ENCODE measurements at regions not wholly inside any gene's neighbourhood (a gene's known extent, or its start where the extent isn't known, plus 50 kb on each side); places are given as distances from the start of the nearest gene placed in this dataset.

DNA sequence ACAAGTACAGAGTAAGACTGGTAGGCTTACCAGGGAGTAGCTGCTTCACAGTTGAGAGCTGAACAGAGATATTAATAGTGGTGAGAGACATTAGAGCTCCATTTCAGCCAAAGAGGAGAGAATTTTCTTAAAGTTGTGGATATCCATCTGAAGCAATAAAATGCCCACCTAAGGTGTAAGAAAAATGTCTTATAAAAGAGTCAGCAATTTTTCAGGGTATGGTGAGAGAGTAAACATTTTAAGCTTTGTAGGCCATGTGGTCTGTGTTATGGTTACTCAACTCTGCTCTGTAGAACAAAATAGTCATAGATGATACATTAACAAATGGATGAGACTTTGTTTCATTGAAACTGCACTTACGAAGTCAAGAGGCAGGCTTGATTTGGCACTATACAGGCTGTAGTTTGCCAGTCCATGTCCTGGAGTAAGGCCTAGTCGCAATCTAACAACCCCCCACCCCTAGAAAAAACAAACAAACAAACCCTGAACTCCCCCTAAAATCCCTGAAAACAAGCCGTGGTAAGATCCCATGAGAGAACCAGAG lies 945.4 kb upstream of the SEMA6A start:
- H3K36me3 ChIP-seq (ENCODE audit: control insufficient read depth, low read depth, low read length), result no peaks in the 10 kb centered on the region
- no peak overlapping the region for H3K4me3 ChIP-seq (ENCODE audit: low read length)
- peaks cover 10% of the 10 kb centered on the region for H3K9me3 ChIP-seq (ENCODE audit: control insufficient read depth, low read depth, low read length)
- no peaks in the 10 kb centered on the region for H3K4me1 ChIP-seq (ENCODE audit: control insufficient read depth, low read depth, low read length)
- no peak overlapping the region for H3K9ac ChIP-seq (ENCODE audit: low read length)
- H3K27me3 ChIP-seq (ENCODE audit: control insufficient read depth, insufficient read depth, low read length), result no peaks in the 10 kb centered on the region
- no peak overlapping the region for H3K27ac ChIP-seq (ENCODE audit: low read length)

DNA sequence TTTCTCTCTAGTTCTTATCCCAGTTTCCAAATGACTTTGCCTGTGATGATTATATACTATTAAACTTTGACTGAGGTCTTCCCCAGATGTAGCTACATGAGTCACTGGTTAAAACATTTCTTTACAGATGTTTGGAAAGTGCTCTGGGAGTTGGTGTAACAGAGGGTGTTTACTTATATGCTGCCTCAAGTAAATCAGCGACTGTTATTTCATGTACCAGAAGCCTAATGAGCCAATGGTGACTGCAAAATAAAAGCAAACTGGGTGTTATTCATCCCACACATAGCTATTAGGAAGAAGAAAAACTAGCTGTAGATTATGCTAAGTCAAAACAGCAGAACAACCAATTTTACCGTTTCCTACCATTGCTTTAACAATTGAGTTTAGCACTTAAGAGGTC lies 929.7 kb upstream of the SEMA6A start:
- Histone ChIP-seq H3K27me3 (ENCODE audit: control insufficient read depth, insufficient read depth, low read length) (no peaks in the 10 kb centered on the region), H3K4me3 (ENCODE audit: low read length) (no peak overlapping the region), H3K9me3 (ENCODE audit: control insufficient read depth, low read depth, low read length) (no peaks in the 10 kb centered on the region), H3K4me1 (ENCODE audit: control insufficient read depth, low read depth, low read length) (no peaks in the 10 kb centered on the region), H3K27ac (ENCODE audit: low read length) (no peak overlapping the region), H3K36me3 (ENCODE audit: control insufficient read depth, low read depth, low read length) (no peaks in the 10 kb centered on the region), H3K9ac (ENCODE audit: low read length) (no peak overlapping the region)

DNA sequence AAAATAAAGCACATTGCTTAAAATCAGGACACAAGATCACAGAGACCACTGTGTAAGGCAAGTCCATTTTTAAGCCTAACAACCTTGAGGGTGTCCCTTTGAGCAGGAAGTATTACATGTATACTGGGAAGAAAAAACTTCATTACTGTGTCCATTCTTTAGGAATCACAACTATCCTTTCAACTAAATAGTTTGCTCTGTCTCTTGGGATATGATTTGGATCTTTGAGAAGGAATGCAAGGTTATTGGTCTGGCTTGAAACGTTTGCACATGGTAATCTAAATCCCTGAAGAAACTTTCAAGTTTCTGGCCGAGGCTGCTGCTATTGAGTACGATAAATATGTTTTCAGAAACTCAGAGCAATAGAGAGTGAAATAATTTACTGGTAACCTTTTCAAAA lies 923.0 kb upstream of the SEMA6A start:
- Histone ChIP-seq H3K27ac (ENCODE audit: low read length) (no peak overlapping the region), H3K27me3 (ENCODE audit: control insufficient read depth, insufficient read depth, low read length) (no peaks in the 10 kb centered on the region), H3K4me3 (ENCODE audit: low read length) (no peak overlapping the region), H3K9ac (ENCODE audit: low read length) (no peak overlapping the region), H3K36me3 (ENCODE audit: control insufficient read depth, low read depth, low read length) (no peaks in the 10 kb centered on the region), H3K4me1 (ENCODE audit: control insufficient read depth, low read depth, low read length) (no peaks in the 10 kb centered on the region), H3K9me3 (ENCODE audit: control insufficient read depth, low read depth, low read length) (no peaks in the 10 kb centered on the region)

DNA sequence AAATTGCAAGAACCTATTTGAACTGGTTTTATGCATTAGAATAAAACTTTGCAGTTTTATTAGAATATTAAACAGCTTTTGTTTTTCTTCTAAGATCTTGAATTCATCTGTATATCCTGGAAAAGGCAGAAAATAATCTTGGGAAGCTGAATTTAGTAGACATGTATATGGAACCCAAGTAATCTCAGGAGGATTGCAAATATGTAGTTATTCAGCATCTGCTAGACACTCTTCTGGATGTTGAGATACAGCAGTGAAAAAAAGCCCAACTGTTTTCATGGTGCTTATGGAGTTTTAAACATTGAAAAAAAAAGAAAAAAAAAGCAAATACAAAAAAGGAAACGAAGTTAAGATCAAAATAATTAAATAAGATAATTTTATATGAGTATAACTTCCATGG lies 922.2 kb upstream of the SEMA6A start:
- Histone ChIP-seq H3K9me3 (ENCODE audit: control insufficient read depth, low read depth, low read length) (no peaks in the 10 kb centered on the region), H3K27me3 (ENCODE audit: control insufficient read depth, insufficient read depth, low read length) (no peaks in the 10 kb centered on the region), H3K36me3 (ENCODE audit: control insufficient read depth, low read depth, low read length) (no peaks in the 10 kb centered on the region), H3K27ac (ENCODE audit: low read length) (no peak overlapping the region), H3K9ac (ENCODE audit: low read length) (no peak overlapping the region), H3K4me3 (ENCODE audit: low read length) (no peak overlapping the region), H3K4me1 (ENCODE audit: control insufficient read depth, low read depth, low read length) (no peaks in the 10 kb centered on the region)

DNA sequence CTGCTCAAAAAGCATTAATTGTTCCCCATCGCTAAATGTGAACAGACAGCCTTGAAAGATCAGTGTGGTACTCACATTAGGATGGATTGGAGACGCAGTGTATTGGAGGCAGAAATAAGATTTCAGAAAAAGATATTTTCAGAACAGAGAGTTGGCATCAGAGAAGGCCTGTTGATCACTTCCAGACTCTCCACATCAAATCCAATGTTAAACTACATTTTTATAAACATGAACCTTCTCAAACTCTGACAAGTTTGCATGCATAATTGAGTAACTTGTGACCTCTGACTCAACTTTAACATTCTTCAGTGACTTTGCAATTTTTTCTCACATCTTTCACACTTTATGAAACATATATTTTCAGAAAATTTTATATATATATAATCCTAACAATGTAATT lies 919.6 kb upstream of the SEMA6A start:
- Histone ChIP-seq H3K4me1 (ENCODE audit: control insufficient read depth, low read depth, low read length) (no peaks in the 10 kb centered on the region), H3K4me3 (ENCODE audit: low read length) (no peak overlapping the region), H3K27ac (ENCODE audit: low read length) (no peak overlapping the region), H3K27me3 (ENCODE audit: control insufficient read depth, insufficient read depth, low read length) (no peaks in the 10 kb centered on the region), H3K9me3 (ENCODE audit: control insufficient read depth, low read depth, low read length) (no peaks in the 10 kb centered on the region), H3K36me3 (ENCODE audit: control insufficient read depth, low read depth, low read length) (no peaks in the 10 kb centered on the region), H3K9ac (ENCODE audit: low read length) (no peak overlapping the region)

DNA sequence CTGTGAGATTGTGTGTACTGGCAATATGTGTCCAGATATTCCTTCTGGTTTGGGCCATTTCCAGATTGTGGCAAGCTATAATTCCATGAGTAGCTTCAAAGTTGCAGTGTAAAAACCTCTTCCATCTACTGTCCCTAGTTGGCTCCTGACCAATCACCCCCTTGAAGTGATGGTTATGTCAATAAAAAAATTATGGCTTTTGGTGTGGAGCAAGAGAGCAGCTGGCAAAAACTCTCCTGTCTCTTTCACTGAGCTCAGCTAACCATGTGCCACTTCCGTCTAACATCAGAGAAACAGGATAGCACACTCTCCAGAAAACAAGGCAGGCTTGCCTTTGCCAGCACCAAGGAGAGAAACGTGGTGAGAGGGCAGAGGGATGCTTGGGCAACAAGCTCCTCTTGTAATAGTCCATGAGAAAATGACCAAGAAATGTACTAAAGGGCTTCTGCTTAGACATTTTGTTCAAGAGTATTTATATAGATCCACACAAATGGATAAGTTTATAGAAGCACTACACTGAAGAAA lies 914.4 kb upstream of the SEMA6A start:
- Histone ChIP-seq H3K36me3 (ENCODE audit: control insufficient read depth, low read depth, low read length) (no peaks in the 10 kb centered on the region), H3K27me3 (ENCODE audit: control insufficient read depth, insufficient read depth, low read length) (no peaks in the 10 kb centered on the region), H3K9me3 (ENCODE audit: control insufficient read depth, low read depth, low read length) (no peaks in the 10 kb centered on the region), H3K9ac (ENCODE audit: low read length) (no peak overlapping the region), H3K4me3 (ENCODE audit: low read length) (no peak overlapping the region), H3K27ac (ENCODE audit: low read length) (no peak overlapping the region), H3K4me1 (ENCODE audit: control insufficient read depth, low read depth, low read length) (no peaks in the 10 kb centered on the region)

DNA sequence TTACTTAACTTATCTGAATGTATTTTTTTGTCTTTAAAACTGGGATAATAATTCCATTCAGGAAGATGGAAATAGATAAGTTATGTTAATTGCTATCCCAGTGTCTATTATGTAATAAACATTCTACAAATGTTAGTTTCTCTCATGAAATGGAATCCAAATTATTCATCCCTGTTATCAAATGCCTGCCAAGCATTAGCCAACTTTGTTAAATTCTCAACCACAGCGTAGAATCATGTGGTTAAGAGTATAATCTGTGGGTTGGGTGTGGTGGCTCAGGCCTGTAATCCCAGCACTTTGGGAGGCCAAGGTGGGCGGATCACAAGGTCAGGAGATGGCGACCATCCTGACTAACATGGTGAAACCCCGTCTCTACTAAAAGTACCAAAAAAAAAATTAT lies 912.9 kb upstream of the SEMA6A start:
- Histone ChIP-seq H3K9ac (ENCODE audit: low read length) (no peak overlapping the region), H3K27ac (ENCODE audit: low read length) (no peak overlapping the region), H3K4me1 (ENCODE audit: control insufficient read depth, low read depth, low read length) (no peaks in the 10 kb centered on the region), H3K4me3 (ENCODE audit: low read length) (no peak overlapping the region), H3K27me3 (ENCODE audit: control insufficient read depth, insufficient read depth, low read length) (no peaks in the 10 kb centered on the region), H3K36me3 (ENCODE audit: control insufficient read depth, low read depth, low read length) (no peaks in the 10 kb centered on the region), H3K9me3 (ENCODE audit: control insufficient read depth, low read depth, low read length) (no peaks in the 10 kb centered on the region)

DNA sequence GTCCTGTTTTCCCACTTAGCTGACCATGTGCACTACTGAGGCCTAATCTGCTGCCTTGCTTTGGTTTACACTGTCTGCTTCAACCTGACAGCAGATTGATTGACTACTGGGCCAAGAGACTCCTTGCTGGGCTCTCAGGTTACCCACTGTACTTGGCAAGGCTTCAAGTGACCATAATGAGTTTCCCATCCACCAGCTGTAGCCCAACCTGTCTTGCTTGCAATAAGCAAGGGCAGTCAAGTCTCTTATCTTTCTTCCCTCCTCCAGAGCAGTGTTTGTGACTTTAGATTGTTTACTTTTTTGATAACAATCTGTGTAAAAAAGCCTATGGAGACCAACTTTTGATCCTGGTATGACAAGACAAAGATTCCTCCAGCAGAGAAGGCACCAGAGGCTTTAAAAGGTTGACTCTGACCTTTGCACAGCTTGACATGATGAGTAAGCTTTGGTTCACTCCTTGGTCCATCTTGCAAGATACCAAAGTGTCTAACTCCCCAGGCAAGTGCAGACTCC lies 912.3 kb upstream of the SEMA6A start:
- Histone ChIP-seq H3K27ac (ENCODE audit: low read length) (no peak overlapping the region), H3K4me1 (ENCODE audit: control insufficient read depth, low read depth, low read length) (no peaks in the 10 kb centered on the region), H3K9me3 (ENCODE audit: control insufficient read depth, low read depth, low read length) (no peaks in the 10 kb centered on the region), H3K9ac (ENCODE audit: low read length) (no peak overlapping the region), H3K27me3 (ENCODE audit: control insufficient read depth, insufficient read depth, low read length) (no peaks in the 10 kb centered on the region), H3K4me3 (ENCODE audit: low read length) (no peak overlapping the region), H3K36me3 (ENCODE audit: control insufficient read depth, low read depth, low read length) (no peaks in the 10 kb centered on the region)

DNA sequence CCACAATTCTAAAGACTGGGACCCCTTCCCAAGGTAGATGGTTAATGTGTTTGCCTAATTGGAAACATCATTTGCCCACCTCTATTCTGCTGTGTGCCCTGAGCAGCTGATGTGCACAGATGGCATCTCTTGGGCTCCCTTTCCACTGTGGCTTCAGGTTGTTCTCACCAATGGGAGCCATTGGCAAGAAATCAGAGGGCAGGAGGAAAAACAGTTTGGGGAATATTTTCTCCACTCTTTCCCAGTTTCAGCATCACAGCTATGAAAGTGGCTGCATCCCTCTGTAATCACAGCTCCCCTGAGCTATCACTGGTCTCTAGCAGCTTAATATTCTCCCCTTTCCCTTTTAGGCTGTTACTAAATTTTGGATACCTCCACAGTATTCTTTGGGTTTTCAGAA lies 911.6 kb upstream of the SEMA6A start:
- Histone ChIP-seq H3K9me3 (ENCODE audit: control insufficient read depth, low read depth, low read length) (no peaks in the 10 kb centered on the region), H3K4me1 (ENCODE audit: control insufficient read depth, low read depth, low read length) (no peaks in the 10 kb centered on the region), H3K4me3 (ENCODE audit: low read length) (no peak overlapping the region), H3K9ac (ENCODE audit: low read length) (no peak overlapping the region), H3K36me3 (ENCODE audit: control insufficient read depth, low read depth, low read length) (no peaks in the 10 kb centered on the region), H3K27me3 (ENCODE audit: control insufficient read depth, insufficient read depth, low read length) (no peaks in the 10 kb centered on the region), H3K27ac (ENCODE audit: low read length) (no peak overlapping the region)

DNA sequence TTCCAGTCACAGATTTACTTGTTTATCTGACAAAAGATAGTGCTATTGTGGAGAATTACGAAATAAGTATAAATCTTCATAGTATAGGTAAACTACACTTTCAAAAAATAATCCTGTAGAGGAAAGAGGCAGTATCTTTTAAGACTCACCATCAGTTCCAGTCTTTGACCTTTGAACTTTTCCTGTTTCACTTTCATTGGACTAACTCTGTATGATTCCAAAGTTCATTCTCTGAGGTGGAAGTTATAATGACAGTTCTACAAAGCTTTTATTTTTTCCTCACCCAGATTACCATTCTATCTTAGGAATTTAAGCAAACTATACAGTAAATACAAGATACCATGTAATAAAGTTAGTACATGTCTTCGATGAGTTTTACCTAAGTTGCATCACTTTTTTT lies 901.3 kb upstream of the SEMA6A start:
- Histone ChIP-seq H3K27me3 (ENCODE audit: control insufficient read depth, insufficient read depth, low read length) (no peaks in the 10 kb centered on the region), H3K9me3 (ENCODE audit: control insufficient read depth, low read depth, low read length) (no peaks in the 10 kb centered on the region), H3K27ac (ENCODE audit: low read length) (no peak overlapping the region), H3K4me1 (ENCODE audit: control insufficient read depth, low read depth, low read length) (no peaks in the 10 kb centered on the region), H3K4me3 (ENCODE audit: low read length) (no peak overlapping the region), H3K9ac (ENCODE audit: low read length) (no peak overlapping the region), H3K36me3 (ENCODE audit: control insufficient read depth, low read depth, low read length) (no peaks in the 10 kb centered on the region)

DNA sequence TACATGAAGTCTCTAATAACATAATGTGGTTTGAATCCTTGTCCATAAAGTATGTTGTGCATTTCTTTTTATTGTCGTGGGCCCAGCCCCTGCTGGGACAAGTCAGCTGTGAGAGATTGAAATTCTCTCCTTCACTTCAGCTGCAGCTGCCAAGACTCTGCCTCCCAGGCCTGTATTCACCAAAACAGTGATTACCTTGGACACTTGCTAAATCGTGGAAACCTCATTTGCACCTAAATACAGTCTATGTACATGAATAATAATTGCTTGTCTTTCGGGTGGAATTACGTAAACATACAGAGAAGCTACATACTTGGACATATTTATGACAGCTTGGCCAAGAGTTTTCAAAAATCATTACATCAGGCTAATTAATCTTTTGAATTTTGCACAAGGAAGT lies 898.5 kb upstream of the SEMA6A start:
- Histone ChIP-seq H3K36me3 (ENCODE audit: control insufficient read depth, low read depth, low read length) (no peaks in the 10 kb centered on the region), H3K27ac (ENCODE audit: low read length) (no peak overlapping the region), H3K4me3 (ENCODE audit: low read length) (no peak overlapping the region)

DNA sequence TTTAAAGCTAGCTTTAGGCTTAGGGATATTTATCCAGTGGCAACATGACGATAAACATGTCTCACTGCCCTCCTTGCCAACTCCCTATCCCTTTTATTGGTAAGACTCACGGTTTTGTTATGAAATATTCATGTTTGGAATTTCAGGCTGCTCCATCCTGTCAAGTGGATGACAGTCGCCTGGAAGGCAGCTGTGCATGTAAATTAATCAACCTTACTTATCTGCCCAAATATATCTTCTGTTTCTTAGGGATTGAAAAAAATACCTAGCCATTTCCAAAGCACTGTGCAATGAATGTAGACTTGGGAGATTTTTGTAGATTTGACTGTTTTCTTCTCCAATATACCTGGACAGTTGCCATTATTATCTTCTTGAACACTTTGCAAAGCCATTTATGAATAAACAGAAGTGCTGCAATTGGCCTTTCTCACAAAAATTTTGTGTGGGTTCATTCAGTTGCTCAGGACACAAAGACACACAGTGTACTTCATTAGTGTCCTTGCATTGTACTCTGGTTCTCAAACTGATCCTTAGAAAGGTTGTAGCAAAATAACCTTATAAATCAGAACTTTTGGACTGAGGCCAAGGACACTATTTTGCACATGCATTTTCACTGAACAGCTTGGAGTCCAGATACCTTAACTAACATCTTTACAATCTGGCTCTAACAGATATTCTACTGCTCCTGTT lies 889.4 kb upstream of the SEMA6A start:
- no peaks in the 10 kb centered on the region for H3K4me1 ChIP-seq (ENCODE audit: control insufficient read depth, low read depth, low read length)
- H3K9ac ChIP-seq (ENCODE audit: low read length), result no peak overlapping the region
- no peak overlapping the region for H3K4me3 ChIP-seq (ENCODE audit: low read length)
- no peaks in the 10 kb centered on the region for H3K36me3 ChIP-seq (ENCODE audit: control insufficient read depth, low read depth, low read length)
- H3K27me3 ChIP-seq (ENCODE audit: control insufficient read depth, insufficient read depth, low read length), result no peaks in the 10 kb centered on the region
- no peak overlapping the region for H3K27ac ChIP-seq (ENCODE audit: low read length)
- no peaks in the 10 kb centered on the region for H3K9me3 ChIP-seq (ENCODE audit: control insufficient read depth, low read depth, low read length)

More for the DNA sequence above, 898.5 kb upstream of the SEMA6A start:
- Histone ChIP-seq H3K9me3 (ENCODE audit: control insufficient read depth, low read depth, low read length) (no peaks in the 10 kb centered on the region), H3K4me1 (ENCODE audit: control insufficient read depth, low read depth, low read length) (no peaks in the 10 kb centered on the region), H3K27me3 (ENCODE audit: control insufficient read depth, insufficient read depth, low read length) (no peaks in the 10 kb centered on the region), H3K9ac (ENCODE audit: low read length) (no peak overlapping the region)
